ENCODE measurements at regions not wholly inside any gene's neighbourhood (a gene's known extent, or its start where the extent isn't known, plus 50 kb on each side); places are given as distances from the start of the nearest gene placed in this dataset.

DNA sequence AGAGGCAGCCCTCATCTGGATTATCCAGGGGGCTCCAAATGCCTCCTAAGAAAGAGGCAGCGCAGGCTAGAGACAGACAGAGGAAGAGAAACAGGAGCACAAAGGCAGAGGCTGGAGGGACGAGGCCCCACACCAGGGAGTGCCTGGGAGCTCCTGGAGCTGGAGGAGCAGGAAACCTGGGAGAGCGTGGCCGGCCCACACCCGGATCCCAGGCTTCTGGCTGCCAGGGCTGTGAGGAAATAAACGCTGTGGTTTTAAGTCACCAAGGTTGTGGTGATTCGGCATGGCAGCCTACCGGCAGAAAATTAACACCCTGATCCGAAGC, 165.5 kb downstream of the OLFM1 start:
- intact Hi-C loops (cut with DNase I): no loop called here
- no peak for DNase-seq (ENCODE audit: extremely low spot score in 2 of 2)
- TF ChIP-seq POLR2AphosphoS5 (IDR thresholded peaks at IDR 0.05; ENCODE audit: insufficient read depth in 1 of 2, low read depth in 1 of 2): no peak
- no peak for TF ChIP-seq POLR2A (IDR thresholded peaks at IDR 0.05)
- TF ChIP-seq CTCF (IDR thresholded peaks at IDR 0.05): no peak
- H3K4me3 ChIP-seq: no peak overlapping the region
- no peaks in the 10 kb centered on the region for H3K9me3 ChIP-seq
- no peaks in the 10 kb centered on the region for H3K27me3 ChIP-seq
- no peaks in the 10 kb centered on the region for H3K4me1 ChIP-seq
- no peak overlapping the region for H3K27ac ChIP-seq
- no peaks in the 10 kb centered on the region for H3K36me3 ChIP-seq

DNA sequence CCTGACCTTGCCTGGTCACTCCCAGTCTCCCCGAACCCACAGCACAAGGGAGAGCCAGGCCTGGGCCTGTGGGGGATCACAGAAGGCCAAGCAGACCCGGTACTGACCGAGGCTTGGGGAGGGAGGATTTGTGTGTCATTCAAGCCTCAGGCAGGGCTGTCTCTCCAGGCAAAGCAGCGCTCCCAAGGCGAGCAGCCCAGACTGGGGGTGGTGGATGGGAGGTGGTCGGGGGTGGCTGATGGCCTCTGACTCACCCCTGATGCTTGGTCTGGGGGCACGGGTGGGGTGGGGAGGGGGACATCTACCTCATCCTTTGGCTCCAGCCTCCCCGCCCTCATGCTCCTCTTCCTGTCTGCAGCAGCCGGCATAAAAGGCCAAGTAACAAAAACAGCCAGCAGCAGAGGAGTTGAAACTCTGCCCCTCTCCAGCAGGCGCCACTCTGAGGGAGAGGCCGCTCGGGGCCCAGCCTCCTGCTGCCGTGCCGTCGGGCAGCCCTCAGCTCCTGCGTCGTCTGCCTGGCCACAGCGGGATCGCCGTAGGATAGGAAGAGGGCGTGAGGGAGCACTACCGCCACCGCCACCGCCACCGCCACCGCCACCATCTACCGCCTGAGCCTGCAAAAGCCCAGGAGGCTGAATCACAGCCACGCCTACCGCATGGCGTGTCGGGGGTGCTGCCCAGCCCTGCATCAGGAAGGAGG, 166.0 kb downstream of the OLFM1 start:
- TF ChIP-seq CTCF (IDR thresholded peaks at IDR 0.05) (no peak), POLR2AphosphoS5 (IDR thresholded peaks at IDR 0.05; ENCODE audit: insufficient read depth in 1 of 2, low read depth in 1 of 2) (no peak), POLR2A (IDR thresholded peaks at IDR 0.05) (no peak)
- no peak overlapping the region for H3K27ac ChIP-seq
- H3K4me3 ChIP-seq: no peak overlapping the region

GRCh38 chr9:135254176-135255032, 166.9 kb downstream of the OLFM1 start:
- DNase-seq (ENCODE audit: extremely low spot score in 2 of 2): no peak
- no peaks in the 10 kb centered on the region for H3K36me3 ChIP-seq
- no peak overlapping the region for H3K27ac ChIP-seq
- H3K27me3 ChIP-seq: no peaks in the 10 kb centered on the region
- H3K9me3 ChIP-seq: no peaks in the 10 kb centered on the region
- no peaks in the 10 kb centered on the region for H3K4me1 ChIP-seq
- no peak overlapping the region for H3K4me3 ChIP-seq
- intact Hi-C loops (cut with DNase I): no loop called here
- no peak for TF ChIP-seq POLR2A (IDR thresholded peaks at IDR 0.05)
- TF ChIP-seq POLR2AphosphoS5 (IDR thresholded peaks at IDR 0.05; ENCODE audit: insufficient read depth in 1 of 2, low read depth in 1 of 2): no peak
- TF ChIP-seq CTCF (IDR thresholded peaks at IDR 0.05): no peak

More for the DNA sequence above, 166.0 kb downstream of the OLFM1 start:
- Histone ChIP-seq H3K27me3 (no peaks in the 10 kb centered on the region), H3K36me3 (no peaks in the 10 kb centered on the region), H3K9me3 (no peaks in the 10 kb centered on the region), H3K4me1 (no peaks in the 10 kb centered on the region)
- intact Hi-C loops (cut with DNase I): no loop called here
- no peak for DNase-seq (ENCODE audit: extremely low spot score in 2 of 2)

DNA sequence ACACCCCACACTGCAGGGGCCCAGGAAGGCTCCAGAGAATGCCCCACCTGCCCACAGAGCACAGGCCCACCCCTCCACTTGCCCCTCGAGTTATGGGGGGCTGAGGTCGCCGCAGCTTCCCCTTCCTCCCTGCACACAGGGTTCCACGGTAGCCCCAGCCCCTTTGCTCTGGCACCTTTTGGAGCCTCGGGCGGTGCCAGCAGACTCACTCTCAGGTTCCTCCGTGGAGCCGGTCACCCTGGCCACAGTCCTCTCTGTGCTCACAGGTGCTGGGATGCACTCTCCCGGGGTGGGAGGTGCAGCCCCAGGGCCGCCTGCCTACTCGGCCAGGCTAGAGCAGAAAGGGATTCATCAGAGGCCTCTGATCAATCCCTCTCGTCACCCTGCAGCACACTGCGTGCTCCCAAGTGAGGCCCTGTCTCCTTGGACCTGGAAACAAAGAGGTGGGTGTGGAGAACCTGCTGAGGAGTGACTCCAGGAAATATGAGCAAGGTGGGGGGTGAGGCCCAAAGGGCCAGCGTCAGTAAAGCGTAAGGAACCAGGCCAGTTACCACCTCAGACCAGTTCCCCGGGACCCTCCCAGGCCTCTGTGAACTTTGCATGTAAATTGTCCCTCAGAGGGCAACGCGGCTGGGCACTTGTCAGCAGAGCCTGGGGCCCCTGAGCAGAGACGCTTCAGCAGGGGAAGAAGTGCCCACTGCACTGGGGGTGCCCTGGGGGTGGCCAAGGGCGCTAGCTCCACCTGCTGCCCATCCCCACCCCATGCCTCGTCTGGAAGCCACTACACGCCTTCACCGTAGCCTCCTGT, 167.8 kb downstream of the OLFM1 start:
- no peak overlapping the region for H3K4me3 ChIP-seq
- no peaks in the 10 kb centered on the region for H3K9me3 ChIP-seq
- no peak for TF ChIP-seq POLR2AphosphoS5 (IDR thresholded peaks at IDR 0.05; ENCODE audit: insufficient read depth in 1 of 2, low read depth in 1 of 2)
- TF ChIP-seq CTCF (IDR thresholded peaks at IDR 0.05): no peak
- no peak for TF ChIP-seq POLR2A (IDR thresholded peaks at IDR 0.05)
- intact Hi-C loops (cut with DNase I): no loop called here
- H3K36me3 ChIP-seq: no peaks in the 10 kb centered on the region
- H3K27me3 ChIP-seq: no peaks in the 10 kb centered on the region
- no peak for DNase-seq (ENCODE audit: extremely low spot score in 2 of 2)
- H3K4me1 ChIP-seq: no peaks in the 10 kb centered on the region
- no peak overlapping the region for H3K27ac ChIP-seq

Measured in vagina (tissue), 2 donors.